GM23338 (cell line): ENCODE measurements at regions not wholly inside any gene's neighbourhood (a gene's known extent, or its start where the extent isn't known, plus 50 kb on each side); places are given as distances from the start of the nearest gene placed in this dataset.

ENCODE experiments used
- ATAC-seq: fragments of 200-7000 bp; cut with Tn5 transposase; 3 replicates; pipeline ENCODE4 v1.9.1; 2020
- DNase-seq: peaks from one replicate; pipeline ENCODE4 v3.0.0-alpha.2; 2015; ENCODE audit warnings: low spot score
- H2AFZ ChIP-seq: fragments of 200-600 bp; sonication (generic); 2 replicates; pipeline ENCODE4 v1.8.0; 2016; ENCODE audit warnings: antibody characterized with exemption, mild to moderate bottlenecking, moderate library complexity
- H3F3A ChIP-seq: fragments of 200-600 bp; sonication (generic); replicated peaks from 2 replicates; pipeline ENCODE4 v1.8.0; 2017; ENCODE audit warnings: antibody characterized with exemption, mixed run types, low read depth
- H3K27ac ChIP-seq: fragments of 200-600 bp; sonication (generic); 2 replicates; pipeline ENCODE4 v1.6.1; 2016; ENCODE audit warnings: low read depth
- H3K27me3 ChIP-seq: fragments of 200-600 bp; sonication (generic); 2 replicates; pipeline ENCODE4 v1.8.0; 2016; ENCODE audit warnings: mild to moderate bottlenecking, mixed run types, moderate library complexity; ENCODE audit not compliant: insufficient read depth
- H3K36me3 ChIP-seq: fragments of 200-600 bp; sonication (generic); 2 replicates; pipeline ENCODE4 v1.8.0; 2016; ENCODE audit warnings: mild to moderate bottlenecking; ENCODE audit not compliant: insufficient read depth
- H3K4me1 ChIP-seq: fragments of 200-600 bp; sonication (generic); 2 replicates; pipeline ENCODE4 v1.8.0; 2016; ENCODE audit warnings: mild to moderate bottlenecking, moderate library complexity; ENCODE audit not compliant: insufficient read depth
- H3K4me2 ChIP-seq: fragments of 200-600 bp; sonication (generic); 2 replicates; pipeline ENCODE4 v1.7.1; 2017; ENCODE audit warnings: mixed run types
- H3K4me3 ChIP-seq: fragments of 200-600 bp; sonication (generic); 2 replicates; pipeline ENCODE4 v1.6.1; 2016; ENCODE audit warnings: mixed run types
- H3K79me2 ChIP-seq: fragments of 200-600 bp; sonication (generic); replicated peaks from 2 replicates; pipeline ENCODE4 v1.8.0; 2017; ENCODE audit warnings: mild to moderate bottlenecking; ENCODE audit not compliant: insufficient read depth
- H3K9me2 ChIP-seq: fragments of 200-600 bp; sonication (generic); 2 replicates; pipeline ENCODE4 v1.8.0; 2017; ENCODE audit not compliant: insufficient read depth
- H4K20me1 ChIP-seq: fragments of 200-600 bp; sonication (generic); replicated peaks from 2 replicates; pipeline ENCODE4 v1.8.0; 2017; ENCODE audit warnings: mild to moderate bottlenecking; ENCODE audit not compliant: insufficient read depth
- H3K27ac Mint-ChIP-seq: 2 replicates; pipeline ENCODE4 v1.8.0; 2020; ENCODE audit warnings: inconsistent platforms, mild to moderate bottlenecking, moderate library complexity, mixed read lengths
- H3K27me3 Mint-ChIP-seq: 3 replicates; pipeline ENCODE4 v1.8.0; 2022; ENCODE audit warnings: low read depth, mild to moderate bottlenecking, moderate library complexity, mixed read lengths, inconsistent platforms; ENCODE audit not compliant: insufficient read depth, poor library complexity
- H3K36me3 Mint-ChIP-seq: 3 replicates; pipeline ENCODE4 v1.8.0; 2021; ENCODE audit warnings: low read depth, mild to moderate bottlenecking, inconsistent platforms, moderate library complexity, mixed read lengths
- H3K4me1 Mint-ChIP-seq: 3 replicates; pipeline ENCODE4 v1.8.0; 2020; ENCODE audit warnings: mild to moderate bottlenecking, inconsistent platforms, mixed read lengths
- H3K4me3 Mint-ChIP-seq: 3 replicates; pipeline ENCODE4 v1.8.0; 2021; ENCODE audit warnings: moderate library complexity, mild to moderate bottlenecking, inconsistent platforms, mixed read lengths
- H3K9me3 Mint-ChIP-seq: 3 replicates; pipeline ENCODE4 v1.8.0; 2020; ENCODE audit warnings: moderate library complexity, mild to moderate bottlenecking, inconsistent platforms, mixed read lengths
- CREB1 ChIP-seq: fragments of 250-450 bp; sonication (Bioruptor Pico); IDR thresholded peaks from 2 replicates; pipeline ENCODE4 v1.5.0; 2020; ENCODE audit warnings: low read depth, mild to moderate bottlenecking, moderate library complexity
- CTCF ChIP-seq, 2 experiments: fragments of 200-600 bp in 1 of 2; sonication (generic) in 1 of 2; conservative IDR thresholded peaks; 2 replicates each; pipeline versions ENCODE4 v1.5.1 to v1.6.1; 2016 to 2017; ENCODE audit warnings: antibody characterized with exemption in 2 of 2, low read depth in 2 of 2, mild to moderate bottlenecking in 2 of 2, moderate library complexity in 1 of 2
- EZH2 ChIP-seq: fragments of 200-600 bp; sonication (generic); IDR thresholded peaks from one replicate; pipeline ENCODE4 v1.8.0; 2017; ENCODE audit warnings: antibody characterized with exemption, mild to moderate bottlenecking, low read depth; ENCODE audit not compliant: unreplicated experiment
- EZH2phosphoT487 ChIP-seq: fragments of 200-600 bp; sonication (generic); IDR thresholded peaks from one replicate; pipeline ENCODE4 v1.8.1; 2018; ENCODE audit warnings: antibody characterized with exemption; ENCODE audit not compliant: unreplicated experiment
- NANOG ChIP-seq: IDR thresholded peaks from 2 replicates; pipeline ENCODE4 v1.6.1; 2016; ENCODE audit warnings: antibody characterized with exemption, borderline replicate concordance
- POLR2AphosphoS5 ChIP-seq: IDR thresholded peaks from 2 replicates; pipeline ENCODE4 v1.6.1; 2016; ENCODE audit warnings: antibody characterized with exemption, low read depth
- REST ChIP-seq: IDR thresholded peaks from one replicate; pipeline ENCODE4 v1.6.1; 2018; ENCODE audit warnings: antibody characterized with exemption; ENCODE audit not compliant: unreplicated experiment
- STAT1 ChIP-seq: IDR thresholded peaks from one replicate; pipeline ENCODE4 v1.6.1; 2016; ENCODE audit warnings: antibody characterized with exemption; ENCODE audit not compliant: unreplicated experiment
- ZNF114 ChIP-seq: fragments of 250-450 bp; sonication (Bioruptor Pico); IDR thresholded peaks from 2 replicates; pipeline ENCODE4 v1.5.0; 2020; ENCODE audit warnings: mild to moderate bottlenecking, moderate library complexity
- ZNF331 ChIP-seq: fragments of 250-450 bp; sonication (Bioruptor Pico); IDR thresholded peaks from 2 replicates; pipeline ENCODE4 v1.5.0; 2020; ENCODE audit warnings: low read depth, mild to moderate bottlenecking, moderate library complexity
- TF ChIP-seq, protein P1 (sequence below): fragments of 250-450 bp; sonication (Bioruptor Pico); IDR thresholded peaks from 2 replicates; pipeline ENCODE4 v1.5.0; 2020; ENCODE audit warnings: mild to moderate bottlenecking, moderate library complexity

DNA sequence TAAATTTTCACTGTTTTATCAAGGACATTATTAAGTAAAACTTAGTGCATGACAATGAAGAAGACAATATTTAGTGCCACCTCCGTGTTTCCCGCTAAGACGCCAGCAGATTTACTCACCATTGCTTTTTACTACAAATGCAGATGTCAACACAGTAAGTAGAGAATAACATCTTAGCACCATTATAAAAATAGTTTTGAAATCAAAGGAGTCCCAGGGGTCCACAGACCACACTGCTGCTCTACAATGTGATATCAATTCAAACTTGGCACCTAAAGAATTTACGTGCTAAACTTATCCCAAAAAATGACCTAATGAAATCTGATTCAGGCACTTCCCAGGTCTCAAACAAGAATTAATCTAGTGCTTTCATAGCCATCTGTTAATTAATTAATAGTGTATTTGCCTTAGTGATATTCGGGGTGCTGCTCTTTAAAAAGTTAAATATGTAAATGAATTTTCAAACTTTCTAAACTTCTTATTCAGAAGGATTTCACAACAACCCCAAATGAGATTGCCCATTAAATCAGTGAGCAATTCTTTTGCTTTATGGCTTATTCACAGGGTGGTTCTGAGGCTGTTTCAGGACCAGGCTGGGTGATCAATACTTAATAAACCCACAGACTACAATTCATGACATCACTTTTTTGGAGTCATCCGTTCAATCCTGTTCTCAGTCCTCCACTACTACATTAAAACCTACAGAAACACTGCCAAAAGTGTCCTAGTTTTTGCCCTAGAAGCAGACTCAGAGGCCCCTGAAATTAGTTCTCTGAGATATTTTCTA, 161.3 kb upstream of the LMNTD1 start:
- TF ChIP-seq, protein P1, sequence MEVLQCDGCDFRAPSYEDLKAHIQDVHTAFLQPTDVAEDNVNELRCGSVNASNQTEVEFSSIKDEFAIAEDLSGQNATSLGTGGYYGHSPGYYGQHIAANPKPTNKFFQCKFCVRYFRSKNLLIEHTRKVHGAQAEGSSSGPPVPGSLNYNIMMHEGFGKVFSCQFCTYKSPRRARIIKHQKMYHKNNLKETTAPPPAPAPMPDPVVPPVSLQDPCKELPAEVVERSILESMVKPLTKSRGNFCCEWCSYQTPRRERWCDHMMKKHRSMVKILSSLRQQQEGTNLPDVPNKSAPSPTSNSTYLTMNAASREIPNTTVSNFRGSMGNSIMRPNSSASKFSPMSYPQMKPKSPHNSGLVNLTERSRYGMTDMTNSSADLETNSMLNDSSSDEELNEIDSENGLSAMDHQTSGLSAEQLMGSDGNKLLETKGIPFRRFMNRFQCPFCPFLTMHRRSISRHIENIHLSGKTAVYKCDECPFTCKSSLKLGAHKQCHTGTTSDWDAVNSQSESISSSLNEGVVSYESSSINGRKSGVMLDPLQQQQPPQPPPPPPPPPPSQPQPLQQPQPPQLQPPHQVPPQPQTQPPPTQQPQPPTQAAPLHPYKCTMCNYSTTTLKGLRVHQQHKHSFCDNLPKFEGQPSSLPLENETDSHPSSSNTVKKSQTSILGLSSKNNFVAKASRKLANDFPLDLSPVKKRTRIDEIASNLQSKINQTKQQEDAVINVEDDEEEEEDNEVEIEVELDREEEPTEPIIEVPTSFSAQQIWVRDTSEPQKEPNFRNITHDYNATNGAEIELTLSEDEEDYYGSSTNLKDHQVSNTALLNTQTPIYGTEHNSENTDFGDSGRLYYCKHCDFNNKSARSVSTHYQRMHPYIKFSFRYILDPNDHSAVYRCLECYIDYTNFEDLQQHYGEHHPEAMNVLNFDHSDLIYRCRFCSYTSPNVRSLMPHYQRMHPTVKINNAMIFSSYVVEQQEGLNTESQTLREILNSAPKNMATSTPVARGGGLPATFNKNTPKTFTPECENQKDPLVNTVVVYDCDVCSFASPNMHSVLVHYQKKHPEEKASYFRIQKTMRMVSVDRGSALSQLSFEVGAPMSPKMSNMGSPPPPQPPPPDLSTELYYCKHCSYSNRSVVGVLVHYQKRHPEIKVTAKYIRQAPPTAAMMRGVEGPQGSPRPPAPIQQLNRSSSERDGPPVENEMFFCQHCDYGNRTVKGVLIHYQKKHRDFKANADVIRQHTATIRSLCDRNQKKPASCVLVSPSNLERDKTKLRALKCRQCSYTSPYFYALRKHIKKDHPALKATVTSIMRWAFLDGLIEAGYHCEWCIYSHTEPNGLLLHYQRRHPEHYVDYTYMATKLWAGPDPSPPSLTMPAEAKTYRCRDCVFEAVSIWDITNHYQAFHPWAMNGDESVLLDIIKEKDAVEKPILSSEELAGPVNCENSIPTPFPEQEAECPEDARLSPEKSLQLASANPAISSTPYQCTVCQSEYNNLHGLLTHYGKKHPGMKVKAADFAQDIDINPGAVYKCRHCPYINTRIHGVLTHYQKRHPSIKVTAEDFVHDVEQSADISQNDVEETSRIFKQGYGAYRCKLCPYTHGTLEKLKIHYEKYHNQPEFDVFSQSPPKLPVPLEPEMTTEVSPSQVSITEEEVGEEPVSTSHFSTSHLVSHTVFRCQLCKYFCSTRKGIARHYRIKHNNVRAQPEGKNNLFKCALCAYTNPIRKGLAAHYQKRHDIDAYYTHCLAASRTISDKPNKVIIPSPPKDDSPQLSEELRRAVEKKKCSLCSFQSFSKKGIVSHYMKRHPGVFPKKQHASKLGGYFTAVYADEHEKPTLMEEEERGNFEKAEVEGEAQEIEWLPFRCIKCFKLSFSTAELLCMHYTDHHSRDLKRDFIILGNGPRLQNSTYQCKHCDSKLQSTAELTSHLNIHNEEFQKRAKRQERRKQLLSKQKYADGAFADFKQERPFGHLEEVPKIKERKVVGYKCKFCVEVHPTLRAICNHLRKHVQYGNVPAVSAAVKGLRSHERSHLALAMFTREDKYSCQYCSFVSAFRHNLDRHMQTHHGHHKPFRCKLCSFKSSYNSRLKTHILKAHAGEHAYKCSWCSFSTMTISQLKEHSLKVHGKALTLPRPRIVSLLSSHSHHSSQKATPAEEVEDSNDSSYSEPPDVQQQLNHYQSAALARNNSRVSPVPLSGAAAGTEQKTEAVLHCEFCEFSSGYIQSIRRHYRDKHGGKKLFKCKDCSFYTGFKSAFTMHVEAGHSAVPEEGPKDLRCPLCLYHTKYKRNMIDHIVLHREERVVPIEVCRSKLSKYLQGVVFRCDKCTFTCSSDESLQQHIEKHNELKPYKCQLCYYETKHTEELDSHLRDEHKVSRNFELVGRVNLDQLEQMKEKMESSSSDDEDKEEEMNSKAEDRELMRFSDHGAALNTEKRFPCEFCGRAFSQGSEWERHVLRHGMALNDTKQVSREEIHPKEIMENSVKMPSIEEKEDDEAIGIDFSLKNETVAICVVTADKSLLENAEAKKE = no peak
- TF ChIP-seq CREB1 (no peak), CTCF (conservative IDR thresholded peaks at IDR 0.05; ENCODE audit: low read depth in 2 of 2) (no peak), REST (no peak), EZH2 (no peak), STAT1 (no peak), POLR2AphosphoS5 (no peak), NANOG (no peak), ZNF331 (CRISPR knock-in tag) (no peak), ZNF114 (CRISPR knock-in tag) (no peak), EZH2phosphoT487 (no peak)
- Histone ChIP-seq H3K27ac (no peak overlapping the region), H3K4me3 (no peak overlapping the region), H2AFZ (no peak overlapping the region), H3K79me2 (no peaks in the 10 kb centered on the region), H3F3A (no peaks in the 10 kb centered on the region), H4K20me1 (no peaks in the 10 kb centered on the region), H3K4me1 (no peaks in the 10 kb centered on the region), H3K4me2 (no peak overlapping the region), H3K27me3 (no peaks in the 10 kb centered on the region), H3K36me3 (peaks cover 13% of the 10 kb centered on the region; the same call in 1 of the 2 replicates), H3K9me2 (peaks cover 7% of the 10 kb centered on the region)
- no peak overlapping the region for H3K27ac Mint-ChIP-seq
- H3K4me3 Mint-ChIP-seq = no peak overlapping the region
- H3K27me3 Mint-ChIP-seq = peaks cover 2% of the 10 kb centered on the region
- peaks cover 19% of the 10 kb centered on the region for H3K9me3 Mint-ChIP-seq
- H3K4me1 Mint-ChIP-seq = no peaks in the 10 kb centered on the region
- ATAC-seq = no peak
- DNase-seq = no peak
- peaks cover 17% of the 10 kb centered on the region; the same call in 2 of the 3 replicates for H3K36me3 Mint-ChIP-seq
